GM12892 (cell line): ENCODE measurements at regions not wholly inside any gene's neighbourhood (a gene's known extent, or its start where the extent isn't known, plus 50 kb on each side); places are given as distances from the start of the nearest gene placed in this dataset.

ENCODE experiments used
- POLR2A ChIP-seq: IDR thresholded peaks from 2 replicates; pipeline ENCODE4 v1.6.1; 2011; ENCODE audit warnings: low read depth, low read length, control low read depth
- POLR2AphosphoS5 ChIP-seq: IDR thresholded peaks from 2 replicates; pipeline ENCODE4 v1.6.1; 2011; ENCODE audit warnings: low read depth, low read length, control low read depth
- TAF1 ChIP-seq: IDR thresholded peaks from 2 replicates; pipeline ENCODE4 v1.6.1; 2011; ENCODE audit warnings: low read depth, mild to moderate bottlenecking, control low read depth, low read length, borderline replicate concordance

GRCh38 chr22:47465809-47466208 lies 703.4 kb downstream of the TBC1D22A start:
- TF ChIP-seq POLR2A (no peak), TAF1 (no peak), POLR2AphosphoS5 (no peak)
